Endothelial cell (in vitro differentiated cells): ENCODE measurements at regions not wholly inside any gene's neighbourhood (a gene's known extent, or its start where the extent isn't known, plus 50 kb on each side); places are given as distances from the start of the nearest gene placed in this dataset.

Experiments used
- DNase-seq: peaks from one replicate; pipeline ENCODE4 v3.0.0; 2021; ENCODE audit warnings: low spot score
- H3K27ac Mint-ChIP-seq: one replicate; pipeline ENCODE4 v1.8.0; 2021; ENCODE audit warnings: mixed read lengths, inconsistent platforms; ENCODE audit not compliant: unreplicated experiment
- H3K27me3 Mint-ChIP-seq: one replicate; pipeline ENCODE4 v1.8.0; 2021; ENCODE audit warnings: mild to moderate bottlenecking, moderate library complexity, mixed read lengths, inconsistent platforms; ENCODE audit not compliant: unreplicated experiment
- H3K36me3 Mint-ChIP-seq: one replicate; pipeline ENCODE4 v1.8.0; 2021; ENCODE audit warnings: mild to moderate bottlenecking, low read depth, mixed read lengths, inconsistent platforms; ENCODE audit not compliant: unreplicated experiment
- H3K4me1 Mint-ChIP-seq: one replicate; pipeline ENCODE4 v1.8.0; 2021; ENCODE audit warnings: mild to moderate bottlenecking, mixed read lengths, inconsistent platforms; ENCODE audit not compliant: unreplicated experiment
- H3K4me3 Mint-ChIP-seq: one replicate; pipeline ENCODE4 v1.8.0; 2021; ENCODE audit warnings: mild to moderate bottlenecking, mixed read lengths, inconsistent platforms; ENCODE audit not compliant: unreplicated experiment
- H3K9me3 Mint-ChIP-seq: one replicate; pipeline ENCODE4 v1.8.0; 2021; ENCODE audit warnings: mixed read lengths, inconsistent platforms; ENCODE audit not compliant: unreplicated experiment
- TF ChIP-seq, protein P1 (sequence below): fragments of 200-600 bp; sonication (generic); IDR thresholded peaks from one replicate; pipeline ENCODE4 v1.5.0; 2021; ENCODE audit warnings: antibody characterized with exemption; ENCODE audit not compliant: unreplicated experiment

DNA sequence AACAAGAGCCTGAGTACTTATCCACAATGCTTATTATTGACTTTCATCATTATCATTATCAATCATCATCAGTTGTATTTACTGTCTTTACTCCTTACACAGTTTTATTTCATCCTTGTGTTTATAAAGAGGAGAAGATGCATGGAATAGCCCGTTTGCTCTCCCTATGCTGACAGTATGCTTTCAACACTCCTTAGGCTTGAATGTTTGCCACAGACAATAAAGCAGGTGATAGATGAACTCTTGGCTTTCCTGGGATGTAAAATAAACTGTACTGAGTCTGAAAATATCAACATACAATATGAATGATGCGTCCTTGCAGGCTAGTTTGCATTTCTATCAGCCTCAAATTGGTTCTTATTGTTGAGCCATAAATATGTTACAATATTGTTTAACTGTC is 891.8 kb upstream of the NCAM2 start:
- Mint-ChIP-seq H3K27ac (no peak overlapping the region), H3K9me3 (no peaks in the 10 kb centered on the region), H3K36me3 (no peaks in the 10 kb centered on the region), H3K4me1 (peaks cover 23% of the 10 kb centered on the region), H3K4me3 (no peak overlapping the region), H3K27me3 (peaks cover 1% of the 10 kb centered on the region)
- TF ChIP-seq, protein P1, sequence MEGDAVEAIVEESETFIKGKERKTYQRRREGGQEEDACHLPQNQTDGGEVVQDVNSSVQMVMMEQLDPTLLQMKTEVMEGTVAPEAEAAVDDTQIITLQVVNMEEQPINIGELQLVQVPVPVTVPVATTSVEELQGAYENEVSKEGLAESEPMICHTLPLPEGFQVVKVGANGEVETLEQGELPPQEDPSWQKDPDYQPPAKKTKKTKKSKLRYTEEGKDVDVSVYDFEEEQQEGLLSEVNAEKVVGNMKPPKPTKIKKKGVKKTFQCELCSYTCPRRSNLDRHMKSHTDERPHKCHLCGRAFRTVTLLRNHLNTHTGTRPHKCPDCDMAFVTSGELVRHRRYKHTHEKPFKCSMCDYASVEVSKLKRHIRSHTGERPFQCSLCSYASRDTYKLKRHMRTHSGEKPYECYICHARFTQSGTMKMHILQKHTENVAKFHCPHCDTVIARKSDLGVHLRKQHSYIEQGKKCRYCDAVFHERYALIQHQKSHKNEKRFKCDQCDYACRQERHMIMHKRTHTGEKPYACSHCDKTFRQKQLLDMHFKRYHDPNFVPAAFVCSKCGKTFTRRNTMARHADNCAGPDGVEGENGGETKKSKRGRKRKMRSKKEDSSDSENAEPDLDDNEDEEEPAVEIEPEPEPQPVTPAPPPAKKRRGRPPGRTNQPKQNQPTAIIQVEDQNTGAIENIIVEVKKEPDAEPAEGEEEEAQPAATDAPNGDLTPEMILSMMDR, result no peak
- DNase-seq, result no peak

DNA sequence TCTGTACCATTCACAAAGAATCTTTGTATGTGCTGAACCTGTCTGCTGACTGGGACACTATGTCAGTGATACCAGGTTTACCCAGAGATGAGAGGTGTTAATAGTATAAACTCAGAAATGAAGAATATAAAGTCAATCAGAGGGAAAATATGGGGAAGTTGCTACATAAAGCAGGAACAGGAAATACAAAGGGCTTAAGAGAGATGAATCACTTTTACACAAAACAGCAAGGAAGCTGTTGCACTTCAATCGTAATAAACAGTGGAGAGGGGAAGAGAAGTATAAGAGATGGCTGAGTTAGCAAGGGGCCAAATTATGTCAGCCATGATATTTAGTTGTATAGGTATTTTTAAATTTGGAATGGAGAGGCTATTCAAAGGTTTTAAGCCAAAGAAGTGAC is 890.2 kb upstream of the NCAM2 start:
- H3K36me3 Mint-ChIP-seq, result no peaks in the 10 kb centered on the region
- TF ChIP-seq, protein P1, result no peak
- no peak overlapping the region for H3K27ac Mint-ChIP-seq
- peaks cover 23% of the 10 kb centered on the region for H3K4me1 Mint-ChIP-seq
- H3K27me3 Mint-ChIP-seq, result no peaks in the 10 kb centered on the region
- DNase-seq, result no peak
- no peaks in the 10 kb centered on the region for H3K9me3 Mint-ChIP-seq
- H3K4me3 Mint-ChIP-seq, result no peak overlapping the region

DNA sequence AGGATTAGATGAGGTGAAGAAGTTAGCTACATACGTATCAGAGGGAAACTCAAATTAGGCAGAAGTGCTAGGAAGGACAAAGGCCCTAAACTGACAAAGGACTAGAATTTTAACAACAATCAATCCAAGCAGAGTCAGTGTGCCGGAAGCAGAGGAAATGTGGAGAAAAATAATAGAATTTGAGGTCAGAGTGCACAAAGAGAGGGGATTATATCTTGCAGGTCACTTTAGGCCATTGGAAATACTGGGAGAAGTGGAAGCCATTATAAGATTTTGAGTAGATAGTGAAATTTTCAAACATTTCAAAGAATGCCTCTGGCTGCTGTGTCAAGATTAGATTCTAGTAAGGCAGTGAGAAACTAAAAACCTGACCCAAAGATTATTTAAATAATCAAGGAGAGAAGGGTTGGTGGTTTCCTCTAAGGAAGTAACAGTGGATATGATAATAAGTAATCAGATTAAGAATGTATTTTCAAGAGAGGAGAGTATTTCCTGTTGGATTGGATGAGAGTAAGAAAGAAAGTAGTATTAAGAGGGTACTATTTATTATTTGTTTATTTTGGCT is 889.2 kb upstream of the NCAM2 start:
- no peak for DNase-seq
- no peaks in the 10 kb centered on the region for H3K27me3 Mint-ChIP-seq
- TF ChIP-seq, protein P1, result no peak
- peaks cover 23% of the 10 kb centered on the region for H3K4me1 Mint-ChIP-seq
- H3K27ac Mint-ChIP-seq, result peak overlapping the region; percentile 12
- H3K9me3 Mint-ChIP-seq, result no peaks in the 10 kb centered on the region
- no peaks in the 10 kb centered on the region for H3K36me3 Mint-ChIP-seq
- no peak overlapping the region for H3K4me3 Mint-ChIP-seq

DNA sequence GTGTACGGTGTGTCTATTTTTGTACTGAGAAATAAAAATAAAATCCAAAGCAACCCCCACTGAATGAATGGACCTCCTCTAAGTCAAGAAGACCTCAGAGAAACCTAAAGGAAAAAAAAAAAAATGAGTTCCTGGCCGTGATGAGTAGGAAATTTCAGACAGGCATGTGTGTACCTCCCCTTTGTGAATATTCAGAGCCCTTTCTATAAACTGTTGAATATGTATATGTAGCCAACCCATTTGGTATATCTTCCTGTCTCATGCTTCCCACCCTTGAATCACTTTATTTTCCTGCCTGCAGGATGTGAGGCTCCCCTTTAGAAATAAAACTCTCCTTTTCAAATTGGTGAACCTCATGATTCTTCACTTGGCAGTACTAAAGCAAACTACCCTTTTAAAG is 887.8 kb upstream of the NCAM2 start:
- no peaks in the 10 kb centered on the region for H3K36me3 Mint-ChIP-seq
- no peak overlapping the region for H3K4me3 Mint-ChIP-seq
- peaks cover 23% of the 10 kb centered on the region for H3K4me1 Mint-ChIP-seq
- H3K9me3 Mint-ChIP-seq, result no peaks in the 10 kb centered on the region
- H3K27me3 Mint-ChIP-seq, result no peaks in the 10 kb centered on the region
- TF ChIP-seq, protein P1, result no peak
- DNase-seq, result no peak
- H3K27ac Mint-ChIP-seq, result no peak overlapping the region

DNA sequence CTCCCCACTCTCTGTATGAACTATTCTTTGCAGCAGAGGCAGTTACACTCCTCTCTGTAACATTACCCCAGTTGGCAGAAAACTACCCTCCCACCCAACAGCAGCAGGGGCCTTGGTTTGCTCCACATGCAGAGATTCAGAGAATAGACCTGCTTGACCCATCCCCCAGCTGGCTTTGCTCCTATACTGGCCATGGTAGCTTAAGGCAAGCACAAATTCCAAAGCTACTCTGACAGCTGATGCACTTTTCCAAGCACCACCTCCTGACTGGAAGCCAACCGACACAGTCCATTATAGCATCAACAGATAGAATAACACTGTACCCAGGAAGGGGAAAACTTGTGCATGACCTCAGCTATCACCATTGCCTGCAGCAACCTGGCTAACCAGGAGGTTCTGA is 846.5 kb upstream of the NCAM2 start:
- peaks cover 3% of the 10 kb centered on the region for H3K27me3 Mint-ChIP-seq
- H3K27ac Mint-ChIP-seq, result no peak overlapping the region
- H3K9me3 Mint-ChIP-seq, result peaks cover 11% of the 10 kb centered on the region
- TF ChIP-seq, protein P1, result no peak
- H3K4me3 Mint-ChIP-seq, result no peak overlapping the region
- H3K4me1 Mint-ChIP-seq, result no peaks in the 10 kb centered on the region
- no peak for DNase-seq
- H3K36me3 Mint-ChIP-seq, result peaks cover 8% of the 10 kb centered on the region
